GM19239 (cell line): ENCODE measurements at regions not wholly inside any gene's neighbourhood (a gene's known extent, or its start where the extent isn't known, plus 50 kb on each side); places are given as distances from the start of the nearest gene placed in this dataset.

Experiments
- DNase-seq: peaks from one replicate; pipeline ENCODE4 v3.0.0; 2011; ENCODE audit warnings: low spot score; ENCODE audit not compliant: insufficient read length
- FAIRE-seq: peaks from 2 replicates; lab custom pipeline; 2011; peaks lifted over from hg19 to GRCh38; lab: Jason Lieb, UNC

- FAIRE-seq: no peak
- no peak for DNase-seq
Measured at GRCh38 chr2:236671896-236672562, 102.4 kb downstream of the ACKR3 start.

DNA sequence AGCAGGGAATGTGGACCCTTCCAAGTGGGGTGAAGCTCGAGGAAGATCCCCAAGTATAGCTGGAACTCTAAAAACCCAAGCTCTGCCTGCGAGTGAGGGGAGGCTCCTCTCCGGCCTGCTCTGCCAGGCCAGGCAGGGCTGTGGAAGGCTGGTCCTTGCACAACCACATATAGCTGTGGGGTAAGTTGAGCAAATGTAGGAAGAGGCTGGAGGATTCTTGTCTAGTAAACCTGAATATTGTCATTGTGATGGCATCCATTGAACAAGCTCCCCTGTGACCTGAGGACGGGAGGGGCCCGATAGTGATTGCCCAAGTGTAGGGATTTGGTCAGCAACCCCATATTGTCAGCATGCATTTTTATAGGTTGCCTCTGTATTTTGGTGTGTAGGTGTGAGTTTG is 103.0 kb downstream of the ACKR3 start:
- no peak for FAIRE-seq
- DNase-seq: no peak

DNA sequence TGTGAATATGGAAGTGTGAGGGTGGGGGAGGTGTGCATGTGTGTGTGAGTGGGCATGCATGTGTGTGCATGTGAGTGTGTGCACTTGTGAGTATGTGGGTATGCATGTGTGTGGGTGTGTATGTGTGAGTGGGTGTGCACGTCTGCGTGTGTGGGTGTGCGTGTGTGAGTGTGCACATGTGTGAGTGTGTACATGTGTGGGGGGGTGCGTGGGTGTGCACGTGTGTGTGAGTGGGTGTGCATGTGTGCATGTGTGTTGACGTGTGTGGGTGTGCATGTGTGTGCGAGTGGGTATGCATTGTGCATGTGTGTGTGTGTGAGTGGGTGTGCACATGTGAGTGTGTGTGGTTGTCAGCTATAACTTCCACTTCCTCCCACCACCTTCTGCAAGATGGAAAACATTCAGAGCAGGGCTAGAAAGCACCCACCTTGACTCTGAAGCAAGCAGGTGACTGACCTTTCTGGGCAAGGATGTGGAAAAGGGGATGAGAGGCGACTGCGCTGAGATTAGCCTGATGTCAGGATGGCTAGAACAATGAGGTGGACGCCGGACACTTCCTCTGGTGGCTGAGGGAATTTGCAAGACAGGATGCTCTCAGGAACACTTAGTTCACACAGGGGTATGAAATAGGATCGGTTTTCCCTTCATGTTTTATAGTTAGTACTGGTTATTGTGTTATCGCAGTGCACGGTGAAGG is 103.6 kb downstream of the ACKR3 start:
- no peak for FAIRE-seq
- DNase-seq: no peak

DNA sequence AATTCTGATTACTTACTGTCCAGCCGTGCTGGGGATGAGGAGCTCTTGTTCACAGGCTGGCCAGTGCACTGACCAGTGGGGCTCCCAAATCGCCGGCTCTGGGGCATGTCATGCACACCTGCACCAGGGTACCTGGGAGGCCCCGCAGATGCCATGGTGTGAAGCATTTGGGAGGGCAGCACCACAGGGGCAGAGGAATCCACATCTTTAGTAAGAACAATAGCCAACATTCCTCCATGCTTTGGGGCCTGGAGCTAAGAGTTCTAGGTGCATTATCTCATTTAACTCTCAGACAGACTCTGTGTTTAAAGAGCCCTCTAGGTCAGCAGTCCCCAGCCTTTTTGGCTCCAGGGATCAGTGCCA is 104.2 kb downstream of the ACKR3 start:
- DNase-seq (no peak), FAIRE-seq (no peak)

DNA sequence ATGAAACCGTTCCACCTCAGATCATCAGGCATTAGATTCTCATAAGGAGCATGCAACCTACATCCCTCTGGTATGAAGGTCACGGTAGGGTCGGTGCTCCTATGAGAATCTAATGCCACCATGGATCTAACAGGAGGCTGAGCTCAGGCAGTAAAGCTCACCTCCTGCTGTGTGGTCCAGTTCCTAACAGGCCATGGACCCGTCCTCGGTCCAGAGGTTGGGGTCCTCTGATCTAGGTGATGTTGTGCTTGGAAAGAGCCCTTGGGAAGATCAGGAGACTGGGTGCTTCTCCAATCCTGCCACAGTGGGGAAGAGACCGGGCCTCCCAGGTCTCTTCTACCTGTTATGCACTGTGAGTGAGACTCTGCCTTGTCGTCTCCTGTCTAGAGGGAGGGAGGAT is 104.6 kb downstream of the ACKR3 start:
- DNase-seq: no peak
- no peak for FAIRE-seq

- FAIRE-seq: no peak
- DNase-seq: no peak
Measured at GRCh38 chr2:236674646-236675045, 105.0 kb downstream of the ACKR3 start.

GRCh38 chr2:236675051-236675450 is 105.4 kb downstream of the ACKR3 start:
- no peak for DNase-seq
- no peak for FAIRE-seq

DNA sequence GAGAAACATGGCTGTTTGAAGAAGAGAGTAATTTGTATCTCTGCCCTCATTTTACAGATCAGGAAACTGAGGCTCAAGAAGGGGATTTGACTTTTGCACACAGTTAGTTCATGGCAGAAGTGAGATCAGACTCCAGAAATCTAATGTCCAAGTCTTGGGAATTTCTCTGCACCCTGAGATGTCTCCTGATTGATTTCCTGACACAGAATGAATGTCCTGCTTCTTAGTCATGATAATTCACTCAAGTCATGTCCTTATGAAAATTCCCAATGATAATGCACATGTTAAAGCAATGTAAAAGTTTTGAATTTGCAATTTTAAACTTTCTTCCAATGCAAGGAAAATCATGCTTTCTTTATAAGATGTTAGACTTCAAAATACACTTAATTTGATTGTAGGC is 105.9 kb downstream of the ACKR3 start:
- FAIRE-seq: no peak
- DNase-seq: no peak

GRCh38 chr2:236676136-236676873 is 106.7 kb downstream of the ACKR3 start:
- DNase-seq: no peak
- no peak for FAIRE-seq

- FAIRE-seq: no peak
- DNase-seq: no peak
Measured at GRCh38 chr2:236677368-236677767, 107.7 kb downstream of the ACKR3 start.

DNA sequence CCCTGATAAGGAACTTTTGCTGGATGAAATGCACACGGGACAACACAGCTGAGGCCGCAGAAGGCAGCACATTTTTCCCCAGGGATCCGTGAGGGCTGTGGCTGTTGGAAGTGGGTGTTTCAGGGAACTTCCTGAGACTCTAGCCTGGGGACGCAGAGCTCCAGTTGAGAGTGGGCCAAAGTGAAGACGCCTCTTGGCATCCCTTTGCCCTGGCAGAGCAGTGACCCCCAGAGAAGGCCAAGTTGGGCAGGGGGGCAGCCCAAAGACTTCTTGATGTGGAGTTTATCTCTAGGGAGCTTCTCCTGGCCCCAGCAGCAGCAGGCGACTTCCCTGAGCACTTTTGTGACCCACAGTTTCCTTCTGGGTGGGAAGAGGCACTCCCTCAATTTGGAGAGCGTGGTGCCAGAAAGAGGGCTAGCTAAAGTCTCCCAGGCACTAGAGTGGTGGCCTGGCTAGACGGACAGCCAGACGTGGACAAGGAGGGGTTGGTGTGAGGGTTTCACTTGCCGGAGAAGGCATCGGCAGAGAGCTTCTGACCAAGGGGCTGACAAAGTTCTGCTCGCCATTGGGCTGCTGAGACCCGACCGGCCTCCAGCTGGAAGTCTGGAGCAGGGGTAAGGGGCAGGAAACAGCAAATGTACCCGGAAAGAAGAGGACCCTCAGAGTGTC is 108.8 kb downstream of the ACKR3 start:
- FAIRE-seq (no peak), DNase-seq (no peak)

DNA sequence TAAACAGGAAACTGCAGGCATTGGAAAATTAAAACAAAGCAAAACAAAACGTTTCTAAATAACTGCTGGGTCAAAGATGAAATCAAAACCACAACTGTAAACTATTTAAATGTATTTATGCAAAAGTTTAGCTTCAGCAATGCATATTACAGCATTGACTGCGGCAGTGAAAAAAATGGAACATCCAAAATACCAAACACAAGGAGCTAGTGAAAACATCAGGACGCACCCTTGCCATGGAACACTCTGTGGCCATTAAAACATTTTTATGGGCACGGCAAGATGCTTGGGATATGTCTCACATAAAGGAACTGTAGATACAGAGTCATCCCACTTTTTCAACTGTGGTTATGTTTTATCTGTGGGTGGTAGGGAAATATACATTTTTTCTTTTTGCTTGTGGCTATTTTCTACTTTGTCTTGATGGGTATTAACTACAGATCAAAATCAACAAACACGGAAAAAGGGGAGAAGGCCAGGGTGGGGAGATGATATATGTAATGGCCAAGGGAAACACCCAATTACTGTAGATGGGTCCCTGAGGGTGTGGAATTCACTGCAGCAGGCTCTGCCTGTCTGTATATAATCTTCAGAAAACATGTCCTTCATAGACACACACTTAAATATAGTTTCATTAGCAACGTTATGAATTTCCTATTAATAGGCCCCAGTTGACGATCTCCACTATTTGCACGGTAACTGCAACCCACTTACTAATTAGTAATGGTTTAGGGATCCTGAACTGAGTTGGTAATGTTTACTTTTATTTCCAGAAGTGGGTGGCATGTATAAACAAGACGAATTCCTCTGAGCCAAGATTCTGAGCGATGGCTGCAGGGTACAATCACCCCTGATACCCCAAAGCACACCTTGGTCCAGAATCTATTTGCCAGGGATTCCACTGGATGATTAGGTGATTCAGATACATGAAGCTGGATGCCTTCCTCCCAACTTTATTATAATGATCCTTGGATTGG is 110.5 kb downstream of the ACKR3 start:
- DNase-seq (no peak), FAIRE-seq (no peak)

- FAIRE-seq (no peak), DNase-seq (no peak)
Measured at GRCh38 chr2:236682651-236683422, 113.2 kb downstream of the ACKR3 start.

DNA sequence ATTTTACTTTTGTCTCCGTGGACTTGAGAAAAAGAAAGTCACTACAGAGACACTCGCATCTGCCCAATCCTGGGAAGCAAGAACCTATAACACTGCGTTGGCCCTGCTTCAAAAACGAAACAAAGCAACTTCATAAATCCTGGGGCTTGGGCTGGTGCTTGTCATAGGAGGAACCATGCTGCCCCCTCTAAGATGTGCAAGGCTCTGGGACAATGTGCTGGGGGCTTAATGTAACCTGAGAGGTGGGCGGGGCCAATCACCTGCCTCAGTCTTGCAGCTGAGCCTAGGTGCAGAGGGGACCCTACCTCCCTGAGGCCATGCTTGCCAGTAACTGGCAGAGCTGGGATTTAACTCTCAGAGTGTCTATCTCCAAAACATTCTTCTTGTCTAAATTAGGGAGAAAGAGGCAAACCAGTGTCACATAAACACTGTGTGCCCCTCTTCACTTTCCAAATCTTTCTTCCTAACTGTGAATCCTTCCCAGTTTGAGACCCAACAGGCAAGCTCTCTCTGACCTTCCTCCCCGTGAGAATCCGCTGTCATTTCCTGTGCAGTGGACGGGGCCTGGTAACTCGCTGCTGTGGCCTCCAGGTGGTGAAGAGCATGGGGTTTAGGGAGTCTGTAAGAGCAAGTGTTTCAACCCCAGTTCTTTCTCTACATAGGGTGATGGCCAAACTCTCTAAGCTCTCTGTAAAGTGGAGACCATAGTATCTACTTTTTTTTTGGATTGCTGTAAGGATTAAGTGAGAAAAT is 115.1 kb downstream of the ACKR3 start:
- FAIRE-seq (no peak), DNase-seq (no peak)

DNA sequence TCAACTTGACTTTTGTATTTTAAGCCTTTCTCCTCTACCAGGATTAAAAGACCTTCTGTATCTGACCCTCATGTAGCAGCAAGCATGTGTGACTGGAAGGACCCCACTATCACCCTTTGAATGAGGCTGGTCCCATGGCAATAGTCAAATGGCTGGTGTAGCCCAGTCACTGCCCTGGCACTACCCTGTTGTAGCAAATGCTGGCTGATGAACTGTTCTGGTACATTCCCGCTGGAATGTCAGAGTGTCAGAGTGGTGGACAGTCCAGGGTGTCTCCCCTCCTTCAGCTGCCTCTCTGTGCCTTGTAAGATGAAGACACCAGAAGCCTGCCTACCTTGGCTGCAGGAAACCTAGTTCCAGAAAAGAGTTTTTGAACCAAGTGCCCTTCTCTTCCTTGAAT is 115.7 kb downstream of the ACKR3 start:
- FAIRE-seq (no peak), DNase-seq (no peak)

- no peak for FAIRE-seq
- no peak for DNase-seq
Measured at GRCh38 chr2:236685979-236686520, 116.4 kb downstream of the ACKR3 start.

GRCh38 chr2:236686561-236686960 is 116.9 kb downstream of the ACKR3 start:
- DNase-seq: no peak
- no peak for FAIRE-seq

GRCh38 chr2:236687296-236687965 is 117.8 kb downstream of the ACKR3 start:
- no peak for FAIRE-seq
- DNase-seq: no peak
